Smooth muscle cell (in vitro differentiated cells): ENCODE measurements at regions not wholly inside any gene's neighbourhood (a gene's known extent, or its start where the extent isn't known, plus 50 kb on each side); places are given as distances from the start of the nearest gene placed in this dataset.
"Not testable (repeated sequence)": the region's sequence is repeated elsewhere in the genome, so short reads cannot be mapped to it uniquely, and the experiment has no call there.

ENCODE experiments used
- DNase-seq: peaks from one replicate; lab custom pipeline; 2025; ENCODE audit not compliant: unreplicated experiment; lab: John Stamatoyannopoulos, UW
- H2AFZ ChIP-seq: fragments of 200-600 bp; sonication (generic); 2 replicates; pipeline ENCODE4 v1.6.0; 2016; ENCODE audit warnings: antibody characterized with exemption, low read depth, mild to moderate bottlenecking
- H3F3A ChIP-seq: fragments of 200-600 bp; sonication (generic); 2 replicates; pipeline ENCODE4 v1.6.0; 2017; ENCODE audit warnings: antibody characterized with exemption, low read depth
- H3K27ac ChIP-seq: fragments of 200-600 bp; sonication (generic); 2 replicates; pipeline ENCODE4 v1.5.1; 2016; ENCODE audit warnings: low read depth, mild to moderate bottlenecking
- H3K27me3 ChIP-seq: fragments of 200-600 bp; sonication (generic); 2 replicates; pipeline ENCODE4 v1.6.1; 2016; ENCODE audit warnings: low read depth, mild to moderate bottlenecking
- H3K36me3 ChIP-seq: fragments of 200-600 bp; sonication (generic); 2 replicates; pipeline ENCODE4 v1.5.1; 2016; ENCODE audit warnings: low read depth
- H3K4me1 ChIP-seq: fragments of 200-600 bp; sonication (generic); 2 replicates; pipeline ENCODE4 v1.5.1; 2016; ENCODE audit warnings: low read depth
- H3K4me2 ChIP-seq: fragments of 200-600 bp; sonication (generic); 2 replicates; pipeline ENCODE4 v1.6.0; 2016; ENCODE audit warnings: mild to moderate bottlenecking
- H3K4me3 ChIP-seq: fragments of 200-600 bp; sonication (generic); 2 replicates; pipeline ENCODE4 v1.5.1; 2016; ENCODE audit warnings: mild to moderate bottlenecking
- H3K79me2 ChIP-seq: fragments of 200-600 bp; sonication (generic); 2 replicates; pipeline ENCODE4 v1.6.0; 2016; ENCODE audit warnings: low read depth, mild to moderate bottlenecking
- H3K9ac ChIP-seq: fragments of 200-600 bp; sonication (generic); 2 replicates; pipeline ENCODE4 v1.6.0; 2016; ENCODE audit warnings: low read depth
- H3K9me3 ChIP-seq: fragments of 200-600 bp; sonication (generic); replicated peaks from 2 replicates; pipeline ENCODE4 v1.5.1; 2016; ENCODE audit warnings: low read depth
- H4K20me1 ChIP-seq: fragments of 200-600 bp; sonication (generic); 2 replicates; pipeline ENCODE4 v1.6.0; 2016; ENCODE audit warnings: low read depth
- CTCF ChIP-seq: fragments of 200-600 bp; sonication (generic); IDR thresholded peaks from 2 replicates; pipeline ENCODE4 v1.5.1; 2017; ENCODE audit warnings: borderline replicate concordance, mild to moderate bottlenecking, antibody characterized with exemption; ENCODE audit not compliant: insufficient read depth, poor library complexity, severe bottlenecking
- WGBS: methylation state at CpG from one replicate; pipeline ENCODE4 v1.1.7; 2016; ENCODE audit warnings: low lambda C conversion rate; 5-methylcytosine and 5-hydroxymethylcytosine counted together

DNA sequence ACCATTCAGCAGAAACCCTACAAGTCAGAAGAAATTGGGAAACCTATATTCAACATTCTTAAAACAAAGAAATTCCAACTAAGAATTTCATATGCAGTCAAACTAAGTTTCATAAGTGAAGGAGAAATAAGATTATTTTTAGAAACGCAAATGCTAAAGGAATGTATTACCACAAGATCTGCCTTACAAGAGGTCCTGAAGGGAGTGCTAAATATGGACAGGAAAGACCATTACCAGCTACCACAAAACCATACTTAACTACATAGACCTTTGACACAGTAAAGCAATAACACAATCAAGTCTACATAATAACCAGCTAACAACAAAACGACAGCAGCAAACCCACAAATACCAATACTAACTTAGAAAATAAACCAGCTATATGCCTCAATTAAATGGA, 169.3 kb upstream of the FGF16 start:
- no peaks in the 10 kb centered on the region for H3K27me3 ChIP-seq
- H3K4me3 ChIP-seq = no peak overlapping the region
- no peak overlapping the region for H2AFZ ChIP-seq
- H3K36me3 ChIP-seq = no peaks in the 10 kb centered on the region
- no peaks in the 10 kb centered on the region for H4K20me1 ChIP-seq
- 61% methylated on average over 2 of the region's 2 CpGs for WGBS
- H3K79me2 ChIP-seq = no peaks in the 10 kb centered on the region
- H3K27ac ChIP-seq = no peak overlapping the region
- H3K9ac ChIP-seq = no peak overlapping the region
- DNase-seq = no peak
- no peak overlapping the region for H3K4me2 ChIP-seq
- no peaks in the 10 kb centered on the region for H3K4me1 ChIP-seq
- TF ChIP-seq CTCF = no peak
- no peaks in the 10 kb centered on the region for H3K9me3 ChIP-seq
- H3F3A ChIP-seq = no peaks in the 10 kb centered on the region

DNA sequence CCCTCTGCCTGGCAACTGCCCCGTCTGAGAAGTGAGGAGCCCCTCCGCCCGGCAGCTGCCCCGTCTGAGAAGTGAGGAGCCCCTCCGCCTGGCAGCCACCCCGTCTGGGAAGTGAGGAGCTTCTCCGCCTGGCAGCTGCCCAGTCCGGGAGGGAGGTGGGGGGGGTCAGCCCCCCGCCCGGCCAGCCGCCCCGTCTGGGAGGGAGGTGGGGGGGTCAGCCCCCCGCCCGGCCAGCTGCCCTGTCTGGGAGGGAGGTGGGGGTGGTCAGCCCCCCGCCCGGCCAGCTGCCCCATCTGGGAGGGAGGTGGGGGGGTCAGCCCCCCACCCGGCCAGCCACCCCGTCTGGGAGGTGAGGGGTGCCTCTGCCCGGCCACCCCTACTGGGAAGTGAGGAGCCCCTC, 167.8 kb upstream of the FGF16 start:
- no CpG with 5 or more reads among the region's 19 CpGs for WGBS
- not testable (repeated sequence) for H2AFZ ChIP-seq, H3K27me3 ChIP-seq, H3K4me2 ChIP-seq, DNase-seq, H3K9ac ChIP-seq, H3K9me3 ChIP-seq, H3K27ac ChIP-seq, H3K79me2 ChIP-seq, H3K36me3 ChIP-seq, H3K4me1 ChIP-seq, H3K4me3 ChIP-seq, H4K20me1 ChIP-seq, H3F3A ChIP-seq

DNA sequence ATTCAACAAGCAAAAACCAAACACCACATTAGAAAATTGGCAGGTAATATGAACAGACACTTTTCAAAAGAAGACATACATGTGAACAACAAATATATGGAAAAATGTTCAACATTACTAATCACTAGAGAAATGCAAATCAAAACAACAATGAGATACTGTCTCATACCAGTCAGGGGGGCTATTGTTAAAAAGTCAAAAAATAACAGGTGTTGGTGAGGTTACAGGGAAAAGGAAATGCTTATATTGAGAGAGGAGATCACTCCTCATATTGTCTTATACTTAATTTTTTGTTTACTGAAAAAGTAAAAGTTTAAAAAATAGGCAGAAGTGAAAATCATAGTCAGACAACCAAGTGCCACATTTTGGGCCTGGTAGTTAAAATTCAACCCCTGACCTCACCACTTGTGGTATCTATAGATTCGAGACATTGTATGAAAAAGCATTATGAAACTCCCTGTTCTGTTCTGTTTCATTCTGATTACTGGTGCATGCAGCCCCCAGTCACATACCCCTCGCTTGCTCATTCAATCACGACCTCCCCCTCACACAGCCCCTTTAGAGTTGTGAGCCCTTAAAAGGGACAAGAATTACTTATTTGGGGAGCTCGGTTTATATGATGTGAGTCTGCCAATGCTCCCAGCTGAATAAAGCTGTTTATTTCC, 153.7 kb upstream of the FGF16 start:
- H3K4me1 ChIP-seq = no peaks in the 10 kb centered on the region
- TF ChIP-seq CTCF = no peak
- 51% methylated on average over 4 of the region's 4 CpGs for WGBS
- no peak overlapping the region for H3K4me3 ChIP-seq
- H3K79me2 ChIP-seq = no peaks in the 10 kb centered on the region
- H3K9ac ChIP-seq = no peak overlapping the region
- H2AFZ ChIP-seq = no peak overlapping the region
- DNase-seq = no peak
- no peaks in the 10 kb centered on the region for H3K9me3 ChIP-seq
- H3K36me3 ChIP-seq = no peaks in the 10 kb centered on the region
- no peaks in the 10 kb centered on the region for H4K20me1 ChIP-seq
- H3F3A ChIP-seq = no peaks in the 10 kb centered on the region
- H3K4me2 ChIP-seq = no peak overlapping the region
- no peak overlapping the region for H3K27ac ChIP-seq
- H3K27me3 ChIP-seq = no peaks in the 10 kb centered on the region

- WGBS = 75% methylated on average over 5 of the region's 5 CpGs
- no peak overlapping the region for H2AFZ ChIP-seq
- H3F3A ChIP-seq = no peaks in the 10 kb centered on the region
- TF ChIP-seq CTCF = no peak
- H3K9me3 ChIP-seq = no peaks in the 10 kb centered on the region
- no peak overlapping the region for H3K9ac ChIP-seq
- DNase-seq = no peak
- no peak overlapping the region for H3K27ac ChIP-seq
- H3K27me3 ChIP-seq = no peaks in the 10 kb centered on the region
- H3K4me3 ChIP-seq = no peak overlapping the region
- no peaks in the 10 kb centered on the region for H3K36me3 ChIP-seq
- no peaks in the 10 kb centered on the region for H4K20me1 ChIP-seq
- H3K79me2 ChIP-seq = no peaks in the 10 kb centered on the region
- no peaks in the 10 kb centered on the region for H3K4me1 ChIP-seq
- H3K4me2 ChIP-seq = no peak overlapping the region
These were observed 148.9 kb upstream of the FGF16 start for GRCh38 chrX:77298296-77298695.
